ENCODE measurements at regions not wholly inside any gene's neighbourhood (a gene's known extent, or its start where the extent isn't known, plus 50 kb on each side); places are given as distances from the start of the nearest gene placed in this dataset.
A peak's percentile ranks its signal among the peaks of the same experiment; 100 is the strongest.
"Not testable (repeated sequence)": the region's sequence is repeated elsewhere in the genome, so short reads cannot be mapped to it uniquely, and the experiment has no call there.

DNA sequence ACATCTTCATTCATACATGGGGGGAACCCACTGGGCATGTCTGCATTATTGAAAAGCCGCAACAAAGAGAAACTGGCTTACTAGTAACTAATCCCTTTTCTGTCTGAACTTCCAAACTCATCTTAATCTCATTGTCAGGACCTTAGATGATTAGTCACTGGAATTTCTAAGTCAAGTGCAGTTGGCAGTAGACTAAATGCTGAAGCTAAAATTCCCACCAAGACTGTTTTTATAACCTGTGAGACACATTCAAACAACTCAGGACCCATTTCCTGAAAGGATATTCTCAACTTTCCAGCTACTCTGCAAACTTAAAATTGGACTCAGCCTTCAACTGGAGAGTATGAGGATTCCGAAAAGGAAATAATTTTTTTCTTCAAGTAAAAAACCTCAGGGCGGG lies 94.8 kb upstream of the SCAF8 start:
- no peak for DNase-seq

DNA sequence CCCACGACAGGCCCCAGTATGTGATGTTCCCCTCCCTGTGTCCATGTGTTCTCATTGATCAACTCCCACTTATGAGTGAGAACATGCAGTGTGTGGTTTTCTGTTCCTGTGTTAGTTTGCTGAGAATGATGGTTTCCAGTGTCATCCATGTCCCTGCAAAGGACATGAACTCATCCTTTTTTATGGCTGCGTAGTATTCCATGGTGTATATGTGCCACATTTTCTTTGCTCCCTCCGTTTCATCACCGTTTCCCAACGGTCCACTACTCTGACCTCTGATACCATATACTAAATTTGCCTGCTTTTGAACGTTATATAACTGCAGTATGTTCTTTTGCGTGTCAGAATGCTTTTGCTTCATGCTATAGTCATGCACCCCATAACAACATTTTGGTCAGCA lies 94.0 kb upstream of the SCAF8 start:
- DNase-seq: not testable (repeated sequence)

GRCh38 chr6:154648188-154648887 lies 84.9 kb upstream of the SCAF8 start:
- DNase-seq: no peak

DNA sequence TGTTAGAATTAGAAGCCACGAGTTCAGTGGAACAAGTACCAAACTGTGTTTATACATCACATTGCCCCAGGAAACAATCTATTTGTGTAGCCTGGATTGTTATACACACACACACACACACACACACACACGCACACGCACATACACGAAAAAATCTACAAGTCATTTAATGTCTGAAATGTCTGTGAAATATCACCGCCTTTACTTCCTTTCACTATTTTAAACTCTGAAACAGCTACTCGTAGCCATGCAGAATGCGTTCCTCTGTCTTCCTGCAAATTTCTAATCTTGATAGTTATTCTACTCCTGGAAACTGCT lies 84.4 kb upstream of the SCAF8 start:
- DNase-seq: no peak

DNA sequence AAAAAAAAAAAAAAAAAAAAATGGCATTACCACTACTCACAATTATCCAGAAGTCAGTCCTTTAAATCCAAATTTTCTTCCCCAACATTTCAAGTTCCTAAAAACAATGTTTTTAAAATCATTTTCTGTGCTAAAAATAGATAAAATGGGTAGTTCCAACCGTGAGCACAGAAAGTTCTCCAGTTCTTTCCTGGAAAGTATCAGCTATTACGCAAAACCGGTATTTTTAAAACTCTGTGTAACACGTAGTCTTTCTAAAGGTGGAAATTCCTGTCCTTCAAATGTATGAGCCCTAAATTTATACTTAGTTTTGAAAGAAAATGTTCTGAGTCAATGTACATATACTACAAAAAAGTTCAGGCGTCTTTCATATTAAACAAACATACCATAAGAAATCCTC lies 83.5 kb upstream of the SCAF8 start:
- no peak for DNase-seq

DNA sequence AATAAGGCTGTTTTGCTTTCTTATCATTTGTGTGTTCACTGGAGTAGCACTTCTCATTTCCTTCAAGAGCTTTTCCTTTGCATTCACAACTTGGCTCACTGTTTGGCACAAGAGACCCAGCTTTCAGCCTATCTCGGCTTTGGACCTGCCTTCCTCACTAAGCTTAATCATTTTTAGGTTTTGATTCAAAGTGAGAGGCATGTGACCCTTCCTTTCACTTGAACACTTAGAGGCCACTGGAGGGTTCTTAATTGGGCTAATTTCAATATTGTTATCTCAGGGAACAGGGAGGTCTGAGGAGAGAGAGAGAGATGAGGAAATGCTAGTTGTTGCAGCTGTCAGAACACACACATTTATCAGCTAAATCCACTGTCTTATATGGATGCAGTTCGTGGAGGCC lies 82.9 kb upstream of the SCAF8 start:
- no peak for DNase-seq

DNA sequence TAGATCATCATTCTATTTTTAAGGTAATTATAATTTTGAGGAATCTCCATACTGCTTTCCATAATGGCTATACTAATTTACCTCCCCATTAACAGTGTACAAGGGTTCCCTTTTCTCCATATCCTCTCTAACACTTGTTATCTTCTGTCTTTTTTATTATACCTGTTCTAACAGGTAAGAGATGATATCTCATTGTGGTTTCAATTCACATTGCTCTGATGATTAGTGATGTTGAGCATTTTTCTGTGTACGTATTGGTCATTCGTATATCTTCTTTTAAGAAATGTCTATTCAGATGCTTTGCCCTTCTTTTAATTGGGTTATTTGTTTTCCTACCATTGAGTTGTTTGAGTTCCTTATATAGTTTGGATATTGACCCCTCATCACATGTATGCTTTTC lies 81.6 kb upstream of the SCAF8 start:
- DNase-seq: no peak

DNA sequence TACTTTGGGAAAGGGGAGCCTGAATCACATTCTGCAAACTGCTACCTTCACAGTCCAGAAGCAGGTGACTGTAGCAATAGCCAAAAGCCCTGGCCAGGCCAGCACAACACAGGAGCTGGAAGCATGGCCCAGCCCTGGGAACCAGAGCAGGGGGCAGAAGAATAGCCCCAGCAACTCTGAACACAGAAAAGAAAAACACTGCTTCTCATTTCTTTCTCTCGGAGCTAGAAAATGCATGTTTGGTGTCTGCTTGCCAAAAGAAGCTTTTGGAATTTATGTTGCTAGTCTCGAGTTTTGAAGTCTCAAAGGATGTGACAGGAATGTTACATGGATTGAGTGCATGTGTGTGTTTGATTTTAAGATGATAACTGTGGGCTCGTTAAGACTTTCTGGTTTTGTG lies 79.8 kb upstream of the SCAF8 start:
- DNase-seq: no peak

- DNase-seq: no peak
Observed at GRCh38 chr6:154653853-154654252, 79.4 kb upstream of the SCAF8 start.

DNA sequence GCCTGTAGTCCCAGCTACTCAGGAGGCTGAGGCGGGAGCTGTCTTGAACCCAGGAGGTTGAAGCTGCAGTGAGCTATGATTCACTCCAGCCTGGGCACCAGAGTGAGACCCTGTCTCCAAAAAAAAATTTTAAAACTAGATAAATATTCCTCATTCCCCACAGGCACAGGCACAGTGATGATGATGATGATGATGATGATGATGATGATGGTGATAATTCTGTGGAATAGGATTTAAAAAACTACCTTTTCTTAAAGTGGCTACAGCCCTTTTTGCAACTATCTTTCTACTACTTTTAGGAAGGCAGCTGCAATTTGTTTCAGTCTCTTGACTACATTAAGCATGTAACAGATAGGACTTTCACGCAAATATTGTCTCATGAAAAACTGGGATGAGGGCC lies 76.6 kb upstream of the SCAF8 start:
- DNase-seq: no peak

GRCh38 chr6:154661768-154662167 lies 71.4 kb upstream of the SCAF8 start:
- DNase-seq: no peak

- no peak for DNase-seq
Observed at GRCh38 chr6:154664287-154664686, 68.9 kb upstream of the SCAF8 start.

DNA sequence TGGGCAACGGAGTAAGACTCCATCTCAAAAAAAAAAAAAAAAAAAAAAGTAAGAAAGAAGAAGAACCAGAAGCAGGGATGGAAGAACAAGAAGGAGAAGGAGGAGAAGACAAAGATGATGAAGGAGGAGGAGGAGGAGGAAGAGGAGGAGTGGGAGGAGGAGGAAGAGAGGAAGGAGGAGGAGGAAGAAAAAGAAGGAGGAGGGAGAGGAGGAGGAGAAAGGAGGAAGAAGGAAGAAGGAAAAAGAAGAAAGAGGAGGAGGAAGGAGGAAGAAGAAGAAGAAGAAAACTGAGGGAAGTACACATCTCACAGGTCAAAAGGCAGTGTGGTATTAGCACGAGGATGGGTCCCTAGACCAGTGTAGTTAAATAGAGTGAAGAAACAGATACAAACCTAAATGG lies 65.1 kb upstream of the SCAF8 start:
- no peak for DNase-seq

- DNase-seq: peak; percentile 57
Observed at GRCh38 chr6:154672086-154672485, 61.1 kb upstream of the SCAF8 start.

- DNase-seq: no peak
Observed at GRCh38 chr6:154673919-154674318, 59.3 kb upstream of the SCAF8 start.

DNA sequence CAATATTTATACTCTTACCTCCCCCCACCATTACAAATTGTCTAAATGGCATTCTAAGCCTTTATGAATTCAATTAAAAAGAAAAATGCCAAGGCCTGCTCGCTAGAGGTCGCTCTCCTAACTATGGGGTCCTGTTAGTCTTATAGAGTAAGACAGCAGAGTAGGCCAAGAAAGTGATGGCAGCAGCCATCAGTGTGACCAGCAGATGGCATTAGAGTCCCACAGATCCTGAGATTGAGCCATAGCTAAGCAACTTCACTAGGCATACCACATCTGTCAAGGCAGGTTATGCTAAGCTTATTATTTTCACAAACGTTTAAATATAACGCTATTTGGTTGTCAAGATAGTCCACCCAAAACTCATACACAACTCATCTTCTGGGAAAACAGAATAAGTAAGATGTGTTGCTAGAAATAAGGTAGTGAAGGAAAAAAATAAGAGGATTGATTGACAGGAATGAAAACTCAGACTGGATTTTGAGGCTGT lies 57.6 kb upstream of the SCAF8 start:
- peak; percentile 92 for DNase-seq

GRCh38 chr6:154682633-154683125 lies 50.5 kb upstream of the SCAF8 start:
- DNase-seq: no peak

Data from NCI-H510A (cell line).